Thyroid gland (tissue), 4 donors: ENCODE measurements at regions not wholly inside any gene's neighbourhood (a gene's known extent, or its start where the extent isn't known, plus 50 kb on each side); places are given as distances from the start of the nearest gene placed in this dataset.

Source experiments
- POLR2A ChIP-seq, 2 donors: fragments of 450-650 bp; IDR thresholded peaks; one replicate each; pipeline ENCODE4 v1.6.1; 2017; ENCODE audit warnings: antibody characterized with exemption in 2 of 2, mild to moderate bottlenecking in 2 of 2, moderate library complexity in 1 of 2
- TF ChIP-seq, protein P1 (sequence below), 6 experiments: fragments of 200-600 bp in 3 of 6; fragments of 450-650 bp in 3 of 6; sonication (generic) in 3 of 6; IDR thresholded peaks; one replicate each; pipeline ENCODE4 v1.5.1; 2016 to 2019; ENCODE audit warnings: antibody characterized with exemption in 6 of 6, mild to moderate bottlenecking in 2 of 6, inconsistent platforms in 1 of 6, moderate library complexity in 1 of 6

GRCh38 chr1:224801844-224802490 is 127.5 kb upstream of the DNAH14 start:
- TF ChIP-seq, protein P1, sequence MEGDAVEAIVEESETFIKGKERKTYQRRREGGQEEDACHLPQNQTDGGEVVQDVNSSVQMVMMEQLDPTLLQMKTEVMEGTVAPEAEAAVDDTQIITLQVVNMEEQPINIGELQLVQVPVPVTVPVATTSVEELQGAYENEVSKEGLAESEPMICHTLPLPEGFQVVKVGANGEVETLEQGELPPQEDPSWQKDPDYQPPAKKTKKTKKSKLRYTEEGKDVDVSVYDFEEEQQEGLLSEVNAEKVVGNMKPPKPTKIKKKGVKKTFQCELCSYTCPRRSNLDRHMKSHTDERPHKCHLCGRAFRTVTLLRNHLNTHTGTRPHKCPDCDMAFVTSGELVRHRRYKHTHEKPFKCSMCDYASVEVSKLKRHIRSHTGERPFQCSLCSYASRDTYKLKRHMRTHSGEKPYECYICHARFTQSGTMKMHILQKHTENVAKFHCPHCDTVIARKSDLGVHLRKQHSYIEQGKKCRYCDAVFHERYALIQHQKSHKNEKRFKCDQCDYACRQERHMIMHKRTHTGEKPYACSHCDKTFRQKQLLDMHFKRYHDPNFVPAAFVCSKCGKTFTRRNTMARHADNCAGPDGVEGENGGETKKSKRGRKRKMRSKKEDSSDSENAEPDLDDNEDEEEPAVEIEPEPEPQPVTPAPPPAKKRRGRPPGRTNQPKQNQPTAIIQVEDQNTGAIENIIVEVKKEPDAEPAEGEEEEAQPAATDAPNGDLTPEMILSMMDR (IDR thresholded peaks at IDR 0.05): no peak
- TF ChIP-seq POLR2A (IDR thresholded peaks at IDR 0.05): no peak
